ENCODE measurements at regions not wholly inside any gene's neighbourhood (a gene's known extent, or its start where the extent isn't known, plus 50 kb on each side); places are given as distances from the start of the nearest gene placed in this dataset.

DNA sequence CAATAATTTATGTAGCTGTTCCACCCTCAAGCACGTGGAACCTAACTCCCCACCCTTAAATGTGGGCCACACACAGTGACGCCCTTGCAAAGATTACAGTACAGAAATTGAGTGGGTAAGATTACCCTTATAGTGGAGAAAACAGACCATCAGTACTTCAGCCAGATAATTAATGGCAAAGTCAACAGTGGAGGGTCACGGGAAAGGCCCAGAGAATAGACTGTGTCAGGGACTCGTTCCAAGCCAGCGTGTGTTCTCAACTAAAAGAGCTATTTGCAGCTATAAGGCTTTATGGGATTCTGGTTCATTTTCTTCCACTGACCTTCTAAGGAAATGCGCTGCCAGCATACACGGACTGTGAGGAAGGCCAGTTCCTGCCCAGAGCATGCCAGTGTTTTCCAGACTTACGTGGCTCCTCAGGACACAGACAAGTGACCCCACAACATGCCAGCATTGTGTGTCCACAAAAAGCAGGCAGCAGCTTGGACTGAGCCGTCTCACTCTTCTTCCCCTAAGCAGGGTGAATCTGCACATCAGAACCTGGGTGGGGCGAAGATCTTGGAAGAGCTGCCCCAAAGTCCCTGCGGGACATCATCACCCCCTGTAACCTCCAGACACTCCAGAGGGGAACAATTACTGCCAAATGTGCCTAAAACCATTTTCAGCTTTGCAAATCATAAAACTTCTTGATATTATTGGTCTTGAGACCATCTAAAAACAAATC, 428.5 kb downstream of the OCA2 start:
- no peak for DNase-seq

- DNase-seq, result no peak
Observed at GRCh38 chr15:27669641-27670040, 429.5 kb downstream of the OCA2 start.

DNA sequence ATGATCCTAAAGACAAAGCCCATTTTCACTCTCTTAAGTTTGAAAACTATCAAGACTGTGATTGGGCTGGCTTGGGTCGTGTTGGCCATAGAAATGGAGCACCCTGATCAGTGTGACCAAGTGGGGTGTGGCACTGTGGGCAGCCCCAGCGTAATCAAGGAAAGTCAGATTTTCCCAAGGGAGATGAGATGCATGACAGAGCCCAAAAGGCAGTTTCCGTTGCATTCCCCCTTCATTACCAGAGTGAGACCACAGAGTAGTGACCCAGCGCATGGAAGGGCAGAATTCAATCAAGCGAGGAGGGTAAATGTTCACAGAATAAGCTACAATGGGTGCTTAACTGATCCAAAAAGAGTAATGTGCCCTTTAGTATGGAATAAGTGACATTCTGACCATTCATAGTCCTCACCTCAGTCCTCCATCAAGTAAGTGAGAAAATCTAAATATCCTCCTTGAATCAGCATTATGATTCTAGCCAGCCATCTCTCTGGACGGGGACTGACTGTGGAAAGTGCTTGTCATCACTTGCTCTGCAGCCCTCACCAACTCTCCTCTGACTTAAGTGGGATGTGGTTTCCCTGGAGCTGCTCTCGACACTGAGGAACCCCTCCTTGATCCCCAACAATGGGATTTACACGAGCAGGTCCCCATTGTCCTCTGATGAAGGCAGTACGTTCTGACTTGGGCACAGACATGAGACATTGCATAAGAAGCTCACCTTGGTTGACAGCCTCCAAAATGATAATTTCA, 430.5 kb downstream of the OCA2 start:
- DNase-seq, result no peak

- DNase-seq, result no peak
Observed at GRCh38 chr15:27665002-27665401, 434.1 kb downstream of the OCA2 start.

GRCh38 chr15:27662892-27663291, 436.2 kb downstream of the OCA2 start:
- DNase-seq, result no peak

- DNase-seq, result no peak
Observed at GRCh38 chr15:27660676-27661075, 438.4 kb downstream of the OCA2 start.

GRCh38 chr15:27656296-27656987, 442.7 kb downstream of the OCA2 start:
- no peak for DNase-seq

DNA sequence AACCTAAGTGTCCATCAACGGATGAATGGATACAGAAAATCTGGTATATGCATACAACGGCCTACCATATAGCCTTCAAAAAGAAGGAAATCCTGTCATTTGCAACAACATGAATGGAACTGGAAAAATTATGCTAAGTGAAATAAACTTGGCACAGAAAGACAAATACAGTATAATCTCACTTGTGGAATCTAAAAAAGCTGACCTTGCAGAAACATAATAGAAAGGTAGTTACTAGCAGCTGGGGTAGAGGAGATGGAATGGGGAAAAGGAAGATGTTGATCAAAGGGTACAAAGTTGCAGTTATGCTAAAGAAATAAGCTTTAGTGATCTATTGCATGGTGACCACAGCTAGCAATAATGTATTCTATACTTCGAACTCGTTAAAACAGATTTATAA, 444.1 kb downstream of the OCA2 start:
- DNase-seq, result no peak

GRCh38 chr15:27650244-27650643, 448.9 kb downstream of the OCA2 start:
- no peak for DNase-seq

GRCh38 chr15:27648359-27648758, 450.8 kb downstream of the OCA2 start:
- no peak for DNase-seq

DNA sequence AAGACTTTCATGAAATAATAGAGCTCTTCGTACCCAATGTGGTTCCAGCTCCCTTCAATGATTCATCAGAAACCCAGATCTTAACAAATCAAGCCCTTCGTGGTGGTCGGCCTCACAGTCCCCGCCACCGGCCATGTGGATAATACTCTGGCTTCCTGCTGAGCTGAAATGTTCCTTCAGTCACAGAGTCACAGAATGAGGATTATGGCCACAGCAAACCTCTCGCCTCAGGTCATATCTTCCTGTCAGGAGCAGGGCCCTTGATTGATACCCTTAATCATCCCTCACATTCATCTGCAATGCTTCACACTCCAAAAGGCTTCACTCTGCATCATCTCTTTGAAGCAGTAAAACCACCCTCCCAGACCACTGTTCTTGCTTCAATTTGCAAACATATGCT, 452.6 kb downstream of the OCA2 start:
- DNase-seq, result no peak

GRCh38 chr15:27645672-27646071, 453.4 kb downstream of the OCA2 start:
- DNase-seq, result no peak

DNA sequence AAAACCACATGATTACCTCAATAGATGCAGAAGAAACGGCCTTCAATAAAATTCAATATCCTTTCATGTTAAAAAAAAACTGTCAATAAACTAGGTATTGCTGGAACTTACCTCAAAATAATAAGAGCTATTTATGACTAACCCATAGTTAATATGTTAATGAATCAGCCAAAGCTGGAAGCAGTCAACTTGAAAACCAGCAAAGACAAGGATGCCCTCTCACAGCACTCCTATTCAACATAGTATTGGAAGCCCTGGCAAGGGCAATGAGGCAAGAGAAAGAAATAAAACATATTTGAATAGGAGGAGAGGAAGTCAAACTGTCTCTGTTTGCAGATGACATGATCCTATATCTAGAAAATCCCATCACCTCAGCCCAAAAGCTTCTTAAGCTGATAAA, 456.1 kb downstream of the OCA2 start:
- DNase-seq, result no peak

- no peak for DNase-seq
Observed at GRCh38 chr15:27639595-27639994, 459.5 kb downstream of the OCA2 start.

DNA sequence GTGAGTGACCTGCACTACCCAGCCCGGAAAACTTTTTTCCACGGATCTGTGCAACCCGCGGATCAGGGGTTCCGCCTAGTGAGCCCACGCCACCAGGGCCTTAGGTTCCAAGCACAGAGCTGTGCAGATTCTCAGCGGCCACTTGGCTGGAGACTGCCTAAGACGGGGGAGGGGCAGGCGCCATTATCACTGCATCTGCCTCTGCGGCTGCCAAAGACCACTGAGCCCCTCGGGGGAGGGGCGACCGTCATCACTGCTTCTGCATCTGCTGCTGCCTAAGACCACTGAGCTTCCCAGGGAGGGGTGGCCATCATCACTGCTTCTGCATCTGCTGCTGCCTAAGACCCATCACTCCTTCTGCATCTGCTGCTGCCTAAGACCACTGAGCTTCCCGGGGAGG, 460.2 kb downstream of the OCA2 start:
- DNase-seq, result no peak

- no peak for DNase-seq
Observed at GRCh38 chr15:27635916-27636315, 463.2 kb downstream of the OCA2 start.

- no peak for DNase-seq
Observed at GRCh38 chr15:27628486-27628885, 470.6 kb downstream of the OCA2 start.

- no peak for DNase-seq
Observed at GRCh38 chr15:27627623-27628022, 471.5 kb downstream of the OCA2 start.

DNA sequence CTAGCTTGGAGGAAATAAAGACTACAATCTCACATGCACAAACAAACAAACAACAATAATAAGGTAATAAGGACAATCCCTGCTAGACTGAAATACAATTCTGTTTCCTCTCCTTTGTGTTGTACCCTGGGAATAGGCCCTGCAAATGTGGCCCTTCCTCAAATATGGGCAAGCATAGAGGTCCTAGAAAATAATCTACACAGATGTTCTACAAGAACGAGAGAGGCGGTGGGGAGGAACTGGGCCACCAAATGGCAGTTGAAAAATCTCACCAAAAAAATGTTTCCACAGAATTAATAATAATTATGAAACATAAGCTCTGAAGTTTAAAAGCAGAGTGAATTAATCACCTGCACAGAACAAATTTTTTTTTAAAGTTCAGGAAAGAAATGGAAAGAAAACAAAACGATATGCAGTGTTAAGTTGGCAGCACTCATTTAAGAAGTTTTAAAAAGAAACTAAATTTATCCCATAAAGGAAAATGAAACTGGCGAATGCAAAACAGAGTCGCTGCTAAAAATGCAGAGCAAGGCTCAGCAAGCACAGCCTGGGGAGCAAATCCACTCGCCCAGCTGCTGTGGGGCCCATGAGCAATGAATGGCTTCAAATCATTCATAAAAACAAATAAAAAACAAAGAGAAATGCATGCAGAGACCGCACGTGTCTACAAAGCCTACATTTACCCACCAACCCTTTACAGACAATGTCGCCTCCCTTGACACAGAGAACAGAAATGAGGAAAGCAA, 475.4 kb downstream of the OCA2 start:
- no peak for DNase-seq

- DNase-seq, result no peak
Observed at GRCh38 chr15:27623149-27623548, 476.0 kb downstream of the OCA2 start.

DNA sequence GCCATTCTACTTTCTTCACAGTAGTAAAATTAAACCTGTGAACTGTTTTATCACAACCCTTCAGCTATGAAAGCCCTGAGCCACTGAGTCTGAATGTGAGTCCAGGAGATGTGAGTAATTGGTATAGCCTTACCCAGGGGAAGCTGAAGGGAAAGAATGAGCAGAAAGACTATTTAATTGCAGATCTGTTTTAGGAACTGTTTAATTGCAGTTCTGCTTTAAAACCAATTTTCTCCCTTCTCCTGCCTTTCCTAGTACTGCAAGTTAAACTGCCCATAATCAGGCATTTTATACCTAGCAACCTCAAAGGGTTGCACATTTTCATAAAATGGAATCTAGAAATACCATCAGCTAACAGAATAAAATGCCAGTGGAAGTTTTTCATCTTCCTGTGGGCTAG, 476.7 kb downstream of the OCA2 start:
- DNase-seq, result no peak

DNA sequence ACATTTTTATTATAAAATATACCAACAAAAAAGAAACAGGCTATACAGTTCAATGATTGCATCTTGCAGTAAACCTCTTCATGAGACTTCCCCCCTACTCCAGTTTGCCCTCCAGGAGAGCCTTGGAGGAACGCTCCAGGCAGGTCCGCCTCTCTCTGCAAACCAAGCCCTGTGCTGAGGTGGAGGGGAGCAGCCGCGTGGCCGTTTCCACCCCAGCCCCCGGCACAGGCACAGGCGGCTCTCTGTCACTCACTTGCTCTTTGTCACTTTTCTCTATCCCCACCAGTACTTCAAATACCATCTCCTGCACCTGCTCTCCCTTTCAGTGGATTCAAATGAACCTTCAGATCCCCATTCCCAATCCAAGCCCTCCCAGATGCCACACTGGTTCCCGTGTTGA, 479.9 kb downstream of the OCA2 start:
- DNase-seq, result no peak

- no peak for DNase-seq
Observed at GRCh38 chr15:27617013-27617412, 482.1 kb downstream of the OCA2 start.
